Peyer's patch (tissue), 4 donors: ENCODE measurements at regions not wholly inside any gene's neighbourhood (a gene's known extent, or its start where the extent isn't known, plus 50 kb on each side); places are given as distances from the start of the nearest gene placed in this dataset.
A peak's percentile ranks its signal among the peaks of the same experiment; 100 is the strongest.

Experiments used
- DNase-seq, 3 donors: peaks; one replicate each; pipeline ENCODE4 v3.0.0-alpha.2; 2017 to 2019
- H3K27ac ChIP-seq, 4 donors: fragments of 200-600 bp; sonication (generic); one replicate each; pipeline ENCODE4 v1.5.1; 2016 to 2019
- H3K27me3 ChIP-seq, 2 donors: fragments of 200-600 bp; sonication (generic); one replicate each; pipeline ENCODE4 v1.5.1; 2019
- H3K36me3 ChIP-seq, 3 donors: fragments of 200-600 bp; sonication (generic); one replicate each; pipeline ENCODE4 v1.5.1; 2016 to 2019
- H3K4me1 ChIP-seq, 4 donors: fragments of 200-600 bp; sonication (generic); one replicate each; pipeline ENCODE4 v1.5.1; 2016 to 2019
- H3K4me3 ChIP-seq, 4 donors: fragments of 200-600 bp; sonication (generic); 1 replicate in 3 of 4; 2 replicates in 1 of 4; pipeline ENCODE4 v1.5.1; 2016 to 2019; ENCODE audit warnings: mild to moderate bottlenecking in 1 of 4
- H3K9me3 ChIP-seq, 4 donors: fragments of 200-600 bp; sonication (generic); one replicate each; pipeline ENCODE4 v1.5.1; 2016 to 2019; ENCODE audit warnings: mild to moderate bottlenecking in 1 of 4
- POLR2A ChIP-seq, 2 donors: fragments of 450-650 bp; IDR thresholded peaks; one replicate each; pipeline ENCODE4 v1.5.1; 2017; ENCODE audit warnings: antibody characterized with exemption in 2 of 2, mild to moderate bottlenecking in 2 of 2, moderate library complexity in 2 of 2
- TF ChIP-seq, protein P1 (sequence below), 6 experiments: fragments of 450-650 bp in 4 of 6; fragments of 200-600 bp in 2 of 6; sonication (generic) in 1 of 6; IDR thresholded peaks; one replicate each; pipeline ENCODE4 v1.5.1; 2017 to 2019; ENCODE audit warnings: antibody characterized with exemption in 6 of 6, mild to moderate bottlenecking in 3 of 6, moderate library complexity in 1 of 6

DNA sequence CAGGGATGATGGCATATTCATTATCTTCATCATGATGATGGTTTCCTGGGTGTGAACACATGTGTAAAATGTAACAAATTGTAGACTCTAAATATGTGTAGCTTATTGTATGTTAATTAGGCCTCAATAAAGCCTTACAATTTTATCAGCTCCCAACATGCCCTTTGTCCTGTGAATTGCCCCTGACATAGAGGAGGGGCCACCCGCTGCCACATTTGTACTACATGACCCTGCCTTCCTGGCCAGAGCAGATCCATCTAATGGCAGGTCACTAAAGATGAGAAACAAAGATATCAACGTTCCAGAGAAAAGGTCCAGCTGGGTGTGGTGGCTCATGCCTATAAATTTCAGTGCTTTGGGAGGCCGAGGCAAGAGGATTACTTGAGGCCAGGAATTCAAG lies 117.2 kb downstream of the CAAP1 start:
- no peaks in the 10 kb centered on the region for H3K4me1 ChIP-seq
- TF ChIP-seq, protein P1, sequence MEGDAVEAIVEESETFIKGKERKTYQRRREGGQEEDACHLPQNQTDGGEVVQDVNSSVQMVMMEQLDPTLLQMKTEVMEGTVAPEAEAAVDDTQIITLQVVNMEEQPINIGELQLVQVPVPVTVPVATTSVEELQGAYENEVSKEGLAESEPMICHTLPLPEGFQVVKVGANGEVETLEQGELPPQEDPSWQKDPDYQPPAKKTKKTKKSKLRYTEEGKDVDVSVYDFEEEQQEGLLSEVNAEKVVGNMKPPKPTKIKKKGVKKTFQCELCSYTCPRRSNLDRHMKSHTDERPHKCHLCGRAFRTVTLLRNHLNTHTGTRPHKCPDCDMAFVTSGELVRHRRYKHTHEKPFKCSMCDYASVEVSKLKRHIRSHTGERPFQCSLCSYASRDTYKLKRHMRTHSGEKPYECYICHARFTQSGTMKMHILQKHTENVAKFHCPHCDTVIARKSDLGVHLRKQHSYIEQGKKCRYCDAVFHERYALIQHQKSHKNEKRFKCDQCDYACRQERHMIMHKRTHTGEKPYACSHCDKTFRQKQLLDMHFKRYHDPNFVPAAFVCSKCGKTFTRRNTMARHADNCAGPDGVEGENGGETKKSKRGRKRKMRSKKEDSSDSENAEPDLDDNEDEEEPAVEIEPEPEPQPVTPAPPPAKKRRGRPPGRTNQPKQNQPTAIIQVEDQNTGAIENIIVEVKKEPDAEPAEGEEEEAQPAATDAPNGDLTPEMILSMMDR (IDR thresholded peaks at IDR 0.05), result no peak
- TF ChIP-seq POLR2A (IDR thresholded peaks at IDR 0.05), result no peak
- H3K4me3 ChIP-seq, result no peak overlapping the region
- H3K36me3 ChIP-seq, result no peaks in the 10 kb centered on the region
- H3K27ac ChIP-seq, result no peak overlapping the region
- peak in 2 of 3 donors; percentile 76 to 83 for DNase-seq
- H3K9me3 ChIP-seq, result no peaks in the 10 kb centered on the region
- no peaks in the 10 kb centered on the region for H3K27me3 ChIP-seq

DNA sequence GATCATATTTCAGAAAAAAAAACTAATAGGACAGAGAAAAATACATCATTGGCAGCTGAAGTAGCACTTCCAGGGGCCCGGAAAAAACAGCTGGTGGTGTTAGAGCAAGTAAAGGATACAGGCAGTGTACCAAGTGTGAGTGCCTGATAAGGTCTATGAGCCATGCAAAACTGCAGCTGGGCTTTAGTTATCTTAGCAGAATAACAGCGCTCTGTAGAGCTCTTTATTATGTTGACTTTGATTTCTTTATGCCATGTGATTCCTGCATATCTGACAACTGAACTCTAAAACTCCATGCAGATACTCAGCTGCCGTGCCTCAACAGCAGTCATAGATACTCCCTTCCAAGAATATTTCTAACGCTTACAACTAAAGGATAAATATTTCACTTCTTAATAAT lies 119.5 kb downstream of the CAAP1 start:
- H3K36me3 ChIP-seq, result no peaks in the 10 kb centered on the region
- H3K27ac ChIP-seq, result no peak overlapping the region
- H3K4me3 ChIP-seq, result no peak overlapping the region
- no peak for DNase-seq
- no peaks in the 10 kb centered on the region for H3K4me1 ChIP-seq
- H3K27me3 ChIP-seq, result no peaks in the 10 kb centered on the region
- no peak for TF ChIP-seq POLR2A (IDR thresholded peaks at IDR 0.05)
- TF ChIP-seq, protein P1 (IDR thresholded peaks at IDR 0.05), result no peak
- H3K9me3 ChIP-seq, result no peaks in the 10 kb centered on the region

DNA sequence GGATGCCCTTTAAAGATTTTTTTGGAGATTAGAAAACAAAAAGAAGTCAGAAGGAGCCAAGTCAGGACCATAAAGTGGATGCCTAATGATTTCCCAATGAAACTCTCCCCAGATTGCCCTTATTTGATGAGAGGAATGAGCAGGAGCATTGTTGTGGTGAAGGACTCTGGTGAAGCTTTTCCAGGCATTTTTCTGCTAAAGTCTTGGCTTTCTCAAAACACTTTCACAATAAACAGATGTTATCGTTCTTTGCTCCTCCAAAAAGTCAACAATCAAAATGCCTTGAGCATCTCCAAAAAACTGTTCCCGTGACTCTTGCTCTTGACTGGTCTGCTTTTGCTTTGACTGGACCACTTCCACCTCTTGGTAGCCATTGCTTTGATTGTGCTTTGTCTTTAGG lies 121.8 kb downstream of the CAAP1 start:
- H3K27me3 ChIP-seq, result no peaks in the 10 kb centered on the region
- no peaks in the 10 kb centered on the region for H3K4me1 ChIP-seq
- DNase-seq, result no peak
- H3K9me3 ChIP-seq, result no peaks in the 10 kb centered on the region
- TF ChIP-seq, protein P1 (IDR thresholded peaks at IDR 0.05), result no peak
- no peak for TF ChIP-seq POLR2A (IDR thresholded peaks at IDR 0.05)
- no peak overlapping the region for H3K4me3 ChIP-seq
- H3K36me3 ChIP-seq, result no peaks in the 10 kb centered on the region
- no peak overlapping the region for H3K27ac ChIP-seq

DNA sequence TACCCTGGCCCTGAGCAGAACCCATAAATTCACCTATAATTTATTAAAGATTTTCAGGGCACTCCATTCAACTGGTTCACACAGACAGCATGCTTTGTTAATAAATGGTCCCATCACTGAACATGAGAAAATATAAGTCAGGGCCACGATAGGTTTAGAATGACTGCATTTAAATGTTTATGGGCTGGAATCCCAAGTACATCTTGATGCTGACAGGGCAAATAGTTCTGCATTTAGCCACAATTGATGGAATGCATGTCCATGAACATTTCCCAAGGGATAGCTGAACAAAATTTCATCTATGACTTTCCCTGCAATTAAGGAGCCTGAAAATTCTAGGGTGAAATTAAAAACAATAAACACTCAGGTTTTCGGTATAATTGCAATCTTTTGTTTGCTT lies 124.5 kb downstream of the CAAP1 start:
- no peaks in the 10 kb centered on the region for H3K4me1 ChIP-seq
- no peaks in the 10 kb centered on the region for H3K9me3 ChIP-seq
- H3K27me3 ChIP-seq, result no peaks in the 10 kb centered on the region
- no peak overlapping the region for H3K4me3 ChIP-seq
- H3K36me3 ChIP-seq, result no peaks in the 10 kb centered on the region
- H3K27ac ChIP-seq, result no peak overlapping the region
- DNase-seq, result no peak
- TF ChIP-seq POLR2A (IDR thresholded peaks at IDR 0.05), result no peak
- TF ChIP-seq, protein P1 (IDR thresholded peaks at IDR 0.05), result no peak

DNA sequence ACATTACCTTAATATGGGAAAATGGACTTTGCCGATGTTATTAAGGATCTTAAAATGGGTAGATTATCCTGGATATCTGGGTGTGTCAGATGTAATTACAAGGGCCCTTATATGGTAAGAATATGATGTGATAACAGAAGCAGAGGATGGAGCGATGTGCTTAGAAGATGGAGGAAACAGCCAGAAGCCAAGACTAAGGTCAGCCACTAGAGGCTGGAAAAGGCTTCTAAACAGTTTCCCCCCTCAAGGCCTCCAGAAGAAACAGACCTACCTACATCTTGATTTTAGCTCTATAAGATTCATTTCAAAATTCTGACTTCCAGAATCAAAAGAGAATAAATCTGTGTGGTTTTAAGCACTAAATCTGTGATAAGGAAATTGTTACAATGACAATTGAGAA lies 131.9 kb downstream of the CAAP1 start:
- H3K36me3 ChIP-seq, result no peaks in the 10 kb centered on the region
- no peak for DNase-seq
- TF ChIP-seq, protein P1 (IDR thresholded peaks at IDR 0.05), result no peak
- TF ChIP-seq POLR2A (IDR thresholded peaks at IDR 0.05), result no peak
- no peaks in the 10 kb centered on the region for H3K4me1 ChIP-seq
- H3K27me3 ChIP-seq, result no peaks in the 10 kb centered on the region
- no peak overlapping the region for H3K4me3 ChIP-seq
- H3K9me3 ChIP-seq, result no peaks in the 10 kb centered on the region
- no peak overlapping the region for H3K27ac ChIP-seq

DNA sequence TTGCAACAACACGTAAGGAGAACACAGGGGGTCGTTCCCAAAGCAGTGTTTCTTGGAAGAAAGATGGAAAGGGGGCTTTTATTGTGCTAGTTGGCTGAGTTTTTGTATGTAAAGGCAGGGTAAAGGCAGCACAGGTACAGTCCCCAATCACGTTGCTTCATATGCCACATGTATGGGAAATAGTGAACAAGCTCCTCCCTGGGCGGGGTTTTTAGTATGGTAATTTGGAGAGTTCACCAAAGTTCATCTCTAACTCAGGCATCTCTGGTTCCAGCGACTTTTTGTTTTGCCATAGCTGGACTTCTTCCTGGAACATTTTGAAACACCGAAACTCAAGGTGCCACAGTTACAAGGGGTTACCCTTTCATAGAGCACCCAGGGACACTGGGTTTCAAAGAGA lies 133.9 kb downstream of the CAAP1 start:
- Histone ChIP-seq H3K9me3 (no peaks in the 10 kb centered on the region), H3K4me3 (no peak overlapping the region), H3K27me3 (no peaks in the 10 kb centered on the region), H3K27ac (no peak overlapping the region), H3K36me3 (no peaks in the 10 kb centered on the region), H3K4me1 (no peaks in the 10 kb centered on the region)
- TF ChIP-seq POLR2A (IDR thresholded peaks at IDR 0.05), result no peak
- TF ChIP-seq, protein P1 (IDR thresholded peaks at IDR 0.05), result no peak
- no peak for DNase-seq
